ENCODE measurements at regions not wholly inside any gene's neighbourhood (a gene's known extent, or its start where the extent isn't known, plus 50 kb on each side); places are given as distances from the start of the nearest gene placed in this dataset.

DNA sequence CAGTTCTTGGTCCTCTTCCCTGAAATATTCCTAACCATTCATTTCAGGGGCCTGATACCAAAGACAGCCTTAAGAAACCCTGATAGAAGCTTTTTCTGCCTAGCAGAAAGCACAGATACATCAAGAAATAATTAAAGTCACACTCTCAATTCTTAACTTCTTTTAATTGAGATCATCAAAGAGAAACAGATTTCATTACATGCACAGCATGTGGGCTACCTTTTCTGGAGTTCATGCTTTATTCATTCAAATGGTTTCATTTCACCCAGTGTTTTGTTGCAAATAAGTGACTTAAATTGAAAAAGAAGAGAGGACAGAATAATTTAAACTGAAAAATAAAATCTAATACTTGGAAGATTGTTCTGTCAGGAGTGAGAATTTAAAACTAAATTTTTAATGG, 192.6 kb upstream of the GGTLC1 start:
- no peak for TF ChIP-seq POLR2A (IDR thresholded peaks at IDR 0.05)
- TF ChIP-seq, protein P1, sequence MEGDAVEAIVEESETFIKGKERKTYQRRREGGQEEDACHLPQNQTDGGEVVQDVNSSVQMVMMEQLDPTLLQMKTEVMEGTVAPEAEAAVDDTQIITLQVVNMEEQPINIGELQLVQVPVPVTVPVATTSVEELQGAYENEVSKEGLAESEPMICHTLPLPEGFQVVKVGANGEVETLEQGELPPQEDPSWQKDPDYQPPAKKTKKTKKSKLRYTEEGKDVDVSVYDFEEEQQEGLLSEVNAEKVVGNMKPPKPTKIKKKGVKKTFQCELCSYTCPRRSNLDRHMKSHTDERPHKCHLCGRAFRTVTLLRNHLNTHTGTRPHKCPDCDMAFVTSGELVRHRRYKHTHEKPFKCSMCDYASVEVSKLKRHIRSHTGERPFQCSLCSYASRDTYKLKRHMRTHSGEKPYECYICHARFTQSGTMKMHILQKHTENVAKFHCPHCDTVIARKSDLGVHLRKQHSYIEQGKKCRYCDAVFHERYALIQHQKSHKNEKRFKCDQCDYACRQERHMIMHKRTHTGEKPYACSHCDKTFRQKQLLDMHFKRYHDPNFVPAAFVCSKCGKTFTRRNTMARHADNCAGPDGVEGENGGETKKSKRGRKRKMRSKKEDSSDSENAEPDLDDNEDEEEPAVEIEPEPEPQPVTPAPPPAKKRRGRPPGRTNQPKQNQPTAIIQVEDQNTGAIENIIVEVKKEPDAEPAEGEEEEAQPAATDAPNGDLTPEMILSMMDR (IDR thresholded peaks at IDR 0.05) = no peak
- TF ChIP-seq POLR2AphosphoS5 (IDR thresholded peaks at IDR 0.05) = no peak

Measured in prostate gland (tissue), 2 donors.